Gastrocnemius medialis (tissue), 4 donors: ENCODE measurements at regions not wholly inside any gene's neighbourhood (a gene's known extent, or its start where the extent isn't known, plus 50 kb on each side); places are given as distances from the start of the nearest gene placed in this dataset.

Experiments used
- POLR2A ChIP-seq, 2 donors: fragments of 450-650 bp; IDR thresholded peaks; one replicate each; pipeline ENCODE4 v1.6.1; 2017; ENCODE audit warnings: antibody characterized with exemption in 2 of 2, mild to moderate bottlenecking in 2 of 2, moderate library complexity in 2 of 2
- TF ChIP-seq, protein P1 (sequence below), 5 experiments: fragments of 450-650 bp in 3 of 5; fragments of 200-600 bp in 2 of 5; sonication (generic) in 2 of 5; IDR thresholded peaks in 4 of 5; conservative IDR thresholded peaks in 1 of 5; 1 replicate in 4 of 5; 2 replicates in 1 of 5; pipeline ENCODE4 v1.5.1; 2016 to 2019; ENCODE audit warnings: antibody characterized with exemption in 5 of 5, mild to moderate bottlenecking in 3 of 5, moderate library complexity in 3 of 5

DNA sequence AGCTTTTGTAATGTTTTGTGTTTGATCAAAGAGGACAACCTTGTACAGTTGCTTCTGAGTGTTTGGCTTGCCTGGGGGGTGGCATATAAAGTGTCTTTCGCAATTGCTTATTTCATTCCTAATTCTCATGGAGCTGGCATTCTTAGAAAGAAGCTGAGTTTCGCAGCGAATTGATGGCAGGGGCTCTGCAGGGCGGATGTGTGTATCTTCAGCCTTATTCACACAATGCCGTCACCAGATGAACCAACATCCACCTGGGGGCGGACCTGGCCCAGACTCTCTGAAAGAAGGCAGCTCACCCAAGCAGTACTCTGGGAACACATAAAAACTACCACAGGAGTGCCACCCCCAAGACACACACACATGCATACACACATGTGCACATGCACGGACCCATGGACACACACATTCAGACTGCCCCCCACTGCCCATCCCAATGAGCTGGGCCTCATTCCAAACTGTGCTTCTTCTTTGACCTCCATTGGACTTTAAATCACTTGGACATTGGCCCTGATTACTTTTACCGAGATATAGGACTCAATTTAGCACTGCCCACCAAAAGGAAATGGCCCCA, 55.4 kb upstream of the FOXQ1 start:
- TF ChIP-seq, protein P1, sequence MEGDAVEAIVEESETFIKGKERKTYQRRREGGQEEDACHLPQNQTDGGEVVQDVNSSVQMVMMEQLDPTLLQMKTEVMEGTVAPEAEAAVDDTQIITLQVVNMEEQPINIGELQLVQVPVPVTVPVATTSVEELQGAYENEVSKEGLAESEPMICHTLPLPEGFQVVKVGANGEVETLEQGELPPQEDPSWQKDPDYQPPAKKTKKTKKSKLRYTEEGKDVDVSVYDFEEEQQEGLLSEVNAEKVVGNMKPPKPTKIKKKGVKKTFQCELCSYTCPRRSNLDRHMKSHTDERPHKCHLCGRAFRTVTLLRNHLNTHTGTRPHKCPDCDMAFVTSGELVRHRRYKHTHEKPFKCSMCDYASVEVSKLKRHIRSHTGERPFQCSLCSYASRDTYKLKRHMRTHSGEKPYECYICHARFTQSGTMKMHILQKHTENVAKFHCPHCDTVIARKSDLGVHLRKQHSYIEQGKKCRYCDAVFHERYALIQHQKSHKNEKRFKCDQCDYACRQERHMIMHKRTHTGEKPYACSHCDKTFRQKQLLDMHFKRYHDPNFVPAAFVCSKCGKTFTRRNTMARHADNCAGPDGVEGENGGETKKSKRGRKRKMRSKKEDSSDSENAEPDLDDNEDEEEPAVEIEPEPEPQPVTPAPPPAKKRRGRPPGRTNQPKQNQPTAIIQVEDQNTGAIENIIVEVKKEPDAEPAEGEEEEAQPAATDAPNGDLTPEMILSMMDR (IDR thresholded peaks at IDR 0.05 in 4 of 5, conservative IDR thresholded peaks at IDR 0.05 in 1 of 5): no peak
- no peak for TF ChIP-seq POLR2A (IDR thresholded peaks at IDR 0.05)
